GM13977 (cell line): ENCODE measurements at regions not wholly inside any gene's neighbourhood (a gene's known extent, or its start where the extent isn't known, plus 50 kb on each side); places are given as distances from the start of the nearest gene placed in this dataset.

ENCODE experiments used
- DNase-seq: peaks from one replicate; pipeline ENCODE4 v3.0.0; 2012; ENCODE audit warnings: low spot score
- CTCF ChIP-seq: IDR thresholded peaks from 2 replicates; pipeline ENCODE4 v1.5.1; 2012; ENCODE audit warnings: mild to moderate bottlenecking, control low read depth; ENCODE audit not compliant: insufficient read depth; ENCODE audit errors: extremely low read depth, missing control alignments
- in situ Hi-C: fragments of 300-500 bp; cut with MboI; formaldehyde crosslinking; loops from one replicate; pipeline ENCODE4 v1.12.0; 2022; ENCODE audit warnings: low sequenced_read_pairs, low pct_unique_long_range_greater_than_20kb, mixed read lengths, inconsistent platforms; ENCODE audit not compliant: unreplicated experiment

- in situ Hi-C loops = no loop called here
- DNase-seq = no peak
- no peak for TF ChIP-seq CTCF
Measured at GRCh38 chr13:71255633-71256032, 611.4 kb downstream of the DACH1 start.

- TF ChIP-seq CTCF = no peak
- in situ Hi-C loops = no loop called here
- DNase-seq = no peak
Measured at GRCh38 chr13:71254384-71254783, 612.6 kb downstream of the DACH1 start.

- no peak for DNase-seq
- TF ChIP-seq CTCF = no peak
- in situ Hi-C loops = no loop called here
Measured at GRCh38 chr13:71252184-71252704, 614.8 kb downstream of the DACH1 start.

GRCh38 chr13:71251292-71251951 lies 615.6 kb downstream of the DACH1 start:
- in situ Hi-C loops = no loop called here
- no peak for TF ChIP-seq CTCF
- no peak for DNase-seq

GRCh38 chr13:71249011-71249410 lies 618.0 kb downstream of the DACH1 start:
- DNase-seq = no peak
- TF ChIP-seq CTCF = no peak
- in situ Hi-C loops = no loop called here

GRCh38 chr13:71244161-71244560 lies 622.8 kb downstream of the DACH1 start:
- in situ Hi-C loops = no loop called here
- no peak for TF ChIP-seq CTCF

More at GRCh38 chr13:71244161-71244560, 622.8 kb downstream of the DACH1 start:
- DNase-seq = no peak
